ENCODE measurements at regions not wholly inside any gene's neighbourhood (a gene's known extent, or its start where the extent isn't known, plus 50 kb on each side); places are given as distances from the start of the nearest gene placed in this dataset.

- no peak for TF ChIP-seq CTCF (conservative IDR thresholded peaks at IDR 0.05)
- no peak overlapping the region for H3K27ac ChIP-seq
Observed at GRCh38 chr11:45399166-45399565, 113.0 kb upstream of the SYT13 start.

GRCh38 chr11:45398325-45398724, 112.2 kb upstream of the SYT13 start:
- no peak overlapping the region for H3K27ac ChIP-seq
- no peak for TF ChIP-seq CTCF (conservative IDR thresholded peaks at IDR 0.05)

- no peak overlapping the region for H3K27ac ChIP-seq
- no peak for TF ChIP-seq CTCF (conservative IDR thresholded peaks at IDR 0.05)
Observed at GRCh38 chr11:45396394-45396793, 110.3 kb upstream of the SYT13 start.

- no peak for TF ChIP-seq CTCF (conservative IDR thresholded peaks at IDR 0.05)
- H3K27ac ChIP-seq, result no peak overlapping the region
Observed at GRCh38 chr11:45395947-45396346, 109.8 kb upstream of the SYT13 start.

GRCh38 chr11:45395421-45395820, 109.3 kb upstream of the SYT13 start:
- no peak for TF ChIP-seq CTCF (conservative IDR thresholded peaks at IDR 0.05)

GRCh38 chr11:45394294-45395085, 108.3 kb upstream of the SYT13 start:
- H3K27ac ChIP-seq, result no peak overlapping the region
- TF ChIP-seq CTCF (conservative IDR thresholded peaks at IDR 0.05), result no peak

More at GRCh38 chr11:45395421-45395820, 109.3 kb upstream of the SYT13 start:
- no peak overlapping the region for H3K27ac ChIP-seq

- TF ChIP-seq CTCF (conservative IDR thresholded peaks at IDR 0.05), result no peak
Observed at GRCh38 chr11:45393826-45394225, 107.7 kb upstream of the SYT13 start.

More at GRCh38 chr11:45393826-45394225, 107.7 kb upstream of the SYT13 start:
- no peak overlapping the region for H3K27ac ChIP-seq
